Choroid plexus epithelial cell (primary cell): ENCODE measurements at regions not wholly inside any gene's neighbourhood (a gene's known extent, or its start where the extent isn't known, plus 50 kb on each side); places are given as distances from the start of the nearest gene placed in this dataset.

Experiments
- DNase-seq: peaks from one replicate; pipeline ENCODE4 v3.0.0-alpha.2; 2010; ENCODE audit warnings: low read depth
- H3K4me3 ChIP-seq: 2 replicates; pipeline ENCODE4 v1.5.1; 2011; ENCODE audit warnings: low read depth, mild to moderate bottlenecking, control low read depth, low read length, moderate library complexity
- TF ChIP-seq, protein P1 (sequence below): conservative IDR thresholded peaks from 2 replicates; pipeline ENCODE4 v1.5.1; 2011; ENCODE audit warnings: low read depth, mild to moderate bottlenecking, control low read depth, inconsistent platforms, low read length, moderate library complexity

GRCh38 chr9:105158898-105159297, 85.6 kb upstream of the SLC44A1 start:
- DNase-seq = no peak
- TF ChIP-seq, protein P1, sequence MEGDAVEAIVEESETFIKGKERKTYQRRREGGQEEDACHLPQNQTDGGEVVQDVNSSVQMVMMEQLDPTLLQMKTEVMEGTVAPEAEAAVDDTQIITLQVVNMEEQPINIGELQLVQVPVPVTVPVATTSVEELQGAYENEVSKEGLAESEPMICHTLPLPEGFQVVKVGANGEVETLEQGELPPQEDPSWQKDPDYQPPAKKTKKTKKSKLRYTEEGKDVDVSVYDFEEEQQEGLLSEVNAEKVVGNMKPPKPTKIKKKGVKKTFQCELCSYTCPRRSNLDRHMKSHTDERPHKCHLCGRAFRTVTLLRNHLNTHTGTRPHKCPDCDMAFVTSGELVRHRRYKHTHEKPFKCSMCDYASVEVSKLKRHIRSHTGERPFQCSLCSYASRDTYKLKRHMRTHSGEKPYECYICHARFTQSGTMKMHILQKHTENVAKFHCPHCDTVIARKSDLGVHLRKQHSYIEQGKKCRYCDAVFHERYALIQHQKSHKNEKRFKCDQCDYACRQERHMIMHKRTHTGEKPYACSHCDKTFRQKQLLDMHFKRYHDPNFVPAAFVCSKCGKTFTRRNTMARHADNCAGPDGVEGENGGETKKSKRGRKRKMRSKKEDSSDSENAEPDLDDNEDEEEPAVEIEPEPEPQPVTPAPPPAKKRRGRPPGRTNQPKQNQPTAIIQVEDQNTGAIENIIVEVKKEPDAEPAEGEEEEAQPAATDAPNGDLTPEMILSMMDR = no peak
- no peak overlapping the region for H3K4me3 ChIP-seq

DNA sequence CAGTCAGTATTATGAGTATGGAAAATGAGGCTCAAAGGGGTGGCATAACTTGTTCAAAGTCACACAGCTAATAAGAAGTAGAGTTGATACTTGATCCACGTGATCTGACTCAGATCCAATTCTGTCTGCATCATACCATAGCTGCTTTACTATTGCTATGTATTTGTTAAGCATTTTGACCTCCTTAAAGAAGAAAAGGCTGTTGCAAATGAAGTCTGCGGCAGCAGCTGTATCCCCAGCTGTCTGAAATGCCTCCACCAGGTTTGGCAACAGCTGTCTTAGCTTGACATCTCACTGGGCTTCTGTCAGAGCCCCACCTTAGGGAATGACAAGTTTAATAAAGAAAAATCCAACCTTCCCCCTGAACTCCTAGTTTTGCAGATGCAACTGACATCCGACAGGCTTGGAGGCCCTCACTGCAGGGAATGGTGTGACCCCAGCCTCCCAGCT, 75.6 kb upstream of the SLC44A1 start:
- DNase-seq = peak; percentile 75
- H3K4me3 ChIP-seq = no peak overlapping the region
- TF ChIP-seq, protein P1 = no peak

GRCh38 chr9:105171076-105171475, 73.4 kb upstream of the SLC44A1 start:
- TF ChIP-seq, protein P1 = no peak
- no peak for DNase-seq

GRCh38 chr9:105171589-105171988, 72.9 kb upstream of the SLC44A1 start:
- DNase-seq = no peak
- TF ChIP-seq, protein P1 = no peak
- H3K4me3 ChIP-seq = no peak overlapping the region

More at GRCh38 chr9:105171076-105171475, 73.4 kb upstream of the SLC44A1 start:
- no peak overlapping the region for H3K4me3 ChIP-seq

GRCh38 chr9:105172436-105172835, 72.0 kb upstream of the SLC44A1 start:
- TF ChIP-seq, protein P1 = no peak
- no peak overlapping the region for H3K4me3 ChIP-seq
- DNase-seq = no peak

GRCh38 chr9:105173306-105173705, 71.1 kb upstream of the SLC44A1 start:
- TF ChIP-seq, protein P1 = no peak
- no peak for DNase-seq
- no peak overlapping the region for H3K4me3 ChIP-seq

GRCh38 chr9:105173826-105174225, 70.6 kb upstream of the SLC44A1 start:
- TF ChIP-seq, protein P1 = no peak
- no peak for DNase-seq

More at GRCh38 chr9:105173826-105174225, 70.6 kb upstream of the SLC44A1 start:
- H3K4me3 ChIP-seq = no peak overlapping the region
